NCI-H1105 treated with DMSO at 0.1 percent for 48 hours (cell line): ENCODE measurements at regions not wholly inside any gene's neighbourhood (a gene's known extent, or its start where the extent isn't known, plus 50 kb on each side); places are given as distances from the start of the nearest gene placed in this dataset.
"Not testable (repeated sequence)": the region's sequence is repeated elsewhere in the genome, so short reads cannot be mapped to it uniquely, and the experiment has no call there.

Experiments used
- DNase-seq: peaks from one replicate; lab custom pipeline; 2025; lab: John Stamatoyannopoulos, UW

- peak; percentile 22 for DNase-seq
Observed at GRCh38 chr20:61092251-61092650, 159.8 kb upstream of the CDH4 start.

- no peak for DNase-seq
Observed at GRCh38 chr20:61094581-61094980, 157.5 kb upstream of the CDH4 start.

- no peak for DNase-seq
Observed at GRCh38 chr20:61096463-61096862, 155.6 kb upstream of the CDH4 start.

- no peak for DNase-seq
Observed at GRCh38 chr20:61099806-61100205, 152.3 kb upstream of the CDH4 start.

GRCh38 chr20:61100489-61100888 is 151.6 kb upstream of the CDH4 start:
- no peak for DNase-seq

- not testable (repeated sequence) for DNase-seq
Observed at GRCh38 chr20:61101321-61101720, 150.7 kb upstream of the CDH4 start.

- no peak for DNase-seq
Observed at GRCh38 chr20:61104232-61104631, 147.8 kb upstream of the CDH4 start.

GRCh38 chr20:61105395-61105794 is 146.7 kb upstream of the CDH4 start:
- no peak for DNase-seq

GRCh38 chr20:61106438-61106837 is 145.6 kb upstream of the CDH4 start:
- DNase-seq, result no peak

GRCh38 chr20:61109221-61109805 is 142.7 kb upstream of the CDH4 start:
- DNase-seq, result no peak

- DNase-seq, result no peak
Observed at GRCh38 chr20:61112515-61112914, 139.5 kb upstream of the CDH4 start.

GRCh38 chr20:61113731-61114130 is 138.3 kb upstream of the CDH4 start:
- no peak for DNase-seq

- no peak for DNase-seq
Observed at GRCh38 chr20:61114493-61115175, 137.4 kb upstream of the CDH4 start.

- DNase-seq, result no peak
Observed at GRCh38 chr20:61115364-61116065, 136.5 kb upstream of the CDH4 start.

GRCh38 chr20:61117725-61118124 is 134.3 kb upstream of the CDH4 start:
- DNase-seq, result no peak

- no peak for DNase-seq
Observed at GRCh38 chr20:61118429-61119224, 133.4 kb upstream of the CDH4 start.

- DNase-seq, result no peak
Observed at GRCh38 chr20:61119273-61119672, 132.8 kb upstream of the CDH4 start.

GRCh38 chr20:61119794-61120410 is 132.2 kb upstream of the CDH4 start:
- DNase-seq, result no peak

GRCh38 chr20:61120595-61121515 is 131.2 kb upstream of the CDH4 start:
- DNase-seq, result peak; percentile 72

- no peak for DNase-seq
Observed at GRCh38 chr20:61121661-61122060, 130.4 kb upstream of the CDH4 start.

GRCh38 chr20:61123286-61123685 is 128.8 kb upstream of the CDH4 start:
- no peak for DNase-seq
